ENCODE measurements at regions not wholly inside any gene's neighbourhood (a gene's known extent, or its start where the extent isn't known, plus 50 kb on each side); places are given as distances from the start of the nearest gene placed in this dataset.
"Not testable (repeated sequence)": the region's sequence is repeated elsewhere in the genome, so short reads cannot be mapped to it uniquely, and the experiment has no call there.

GRCh38 chr5:112552216-112552615 lies 133.1 kb upstream of the EPB41L4A start:
- H3K4me3 ChIP-seq (ENCODE audit: low read length), result no peak overlapping the region
- H3K9me3 ChIP-seq (ENCODE audit: control insufficient read depth, insufficient read depth, low read length), result no peaks in the 10 kb centered on the region
- H3K4me1 ChIP-seq (ENCODE audit: control insufficient read depth, insufficient read depth, low read length), result no peaks in the 10 kb centered on the region
- WGBS (ENCODE audit: insufficient coverage, insufficient read length), result no CpG with 5 or more reads among the region's 9 CpGs
- DNase-seq (ENCODE audit: low read depth, low spot score), result no peak
- H3K27me3 ChIP-seq (ENCODE audit: control insufficient read depth, insufficient read depth, low read length), result no peaks in the 10 kb centered on the region
- H3K27ac ChIP-seq (ENCODE audit: low read length), result no peak overlapping the region
- H3K36me3 ChIP-seq (ENCODE audit: control insufficient read depth, insufficient read depth, low read length), result no peaks in the 10 kb centered on the region

GRCh38 chr5:112552791-112553190 lies 133.7 kb upstream of the EPB41L4A start:
- Histone ChIP-seq H3K4me3 (ENCODE audit: low read length) (no peak overlapping the region), H3K27ac (ENCODE audit: low read length) (no peak overlapping the region), H3K27me3 (ENCODE audit: control insufficient read depth, insufficient read depth, low read length) (no peaks in the 10 kb centered on the region), H3K9me3 (ENCODE audit: control insufficient read depth, insufficient read depth, low read length) (no peaks in the 10 kb centered on the region), H3K36me3 (ENCODE audit: control insufficient read depth, insufficient read depth, low read length) (no peaks in the 10 kb centered on the region), H3K4me1 (ENCODE audit: control insufficient read depth, insufficient read depth, low read length) (no peaks in the 10 kb centered on the region)
- no peak for DNase-seq (ENCODE audit: low read depth, low spot score)
- WGBS (ENCODE audit: insufficient coverage, insufficient read length), result no CpG with 5 or more reads among the region's 4 CpGs

GRCh38 chr5:112554101-112554977 lies 135.3 kb upstream of the EPB41L4A start:
- DNase-seq (ENCODE audit: low read depth, low spot score), result no peak
- WGBS (ENCODE audit: insufficient coverage, insufficient read length), result no CpG with 5 or more reads among the region's 13 CpGs
- Histone ChIP-seq H3K36me3 (ENCODE audit: control insufficient read depth, insufficient read depth, low read length) (no peaks in the 10 kb centered on the region), H3K4me3 (ENCODE audit: low read length) (no peak overlapping the region), H3K27me3 (ENCODE audit: control insufficient read depth, insufficient read depth, low read length) (no peaks in the 10 kb centered on the region), H3K4me1 (ENCODE audit: control insufficient read depth, insufficient read depth, low read length) (no peaks in the 10 kb centered on the region), H3K9me3 (ENCODE audit: control insufficient read depth, insufficient read depth, low read length) (no peaks in the 10 kb centered on the region), H3K27ac (ENCODE audit: low read length) (no peak overlapping the region)

- Histone ChIP-seq H3K4me1 (ENCODE audit: control insufficient read depth, insufficient read depth, low read length) (no peaks in the 10 kb centered on the region), H3K36me3 (ENCODE audit: control insufficient read depth, insufficient read depth, low read length) (no peaks in the 10 kb centered on the region), H3K9me3 (ENCODE audit: control insufficient read depth, insufficient read depth, low read length) (no peaks in the 10 kb centered on the region), H3K4me3 (ENCODE audit: low read length) (no peak overlapping the region), H3K27ac (ENCODE audit: low read length) (no peak overlapping the region), H3K27me3 (ENCODE audit: control insufficient read depth, insufficient read depth, low read length) (no peaks in the 10 kb centered on the region)
- DNase-seq (ENCODE audit: low read depth, low spot score), result no peak
- no CpG with 5 or more reads among the region's 2 CpGs for WGBS (ENCODE audit: insufficient coverage, insufficient read length)
These were observed 136.1 kb upstream of the EPB41L4A start for GRCh38 chr5:112555197-112555596.

GRCh38 chr5:112555691-112556090 lies 136.6 kb upstream of the EPB41L4A start:
- DNase-seq (ENCODE audit: low read depth, low spot score), result no peak
- Histone ChIP-seq H3K4me3 (ENCODE audit: low read length) (no peak overlapping the region), H3K4me1 (ENCODE audit: control insufficient read depth, insufficient read depth, low read length) (no peaks in the 10 kb centered on the region), H3K27ac (ENCODE audit: low read length) (no peak overlapping the region), H3K27me3 (ENCODE audit: control insufficient read depth, insufficient read depth, low read length) (no peaks in the 10 kb centered on the region), H3K36me3 (ENCODE audit: control insufficient read depth, insufficient read depth, low read length) (no peaks in the 10 kb centered on the region), H3K9me3 (ENCODE audit: control insufficient read depth, insufficient read depth, low read length) (no peaks in the 10 kb centered on the region)
- no CpG with 5 or more reads among the region's 3 CpGs for WGBS (ENCODE audit: insufficient coverage, insufficient read length)

- H3K27ac ChIP-seq (ENCODE audit: low read length); H3K36me3 ChIP-seq (ENCODE audit: control insufficient read depth, insufficient read depth, low read length); H3K27me3 ChIP-seq (ENCODE audit: control insufficient read depth, insufficient read depth, low read length); H3K9me3 ChIP-seq (ENCODE audit: control insufficient read depth, insufficient read depth, low read length); DNase-seq (ENCODE audit: low read depth, low spot score); H3K4me1 ChIP-seq (ENCODE audit: control insufficient read depth, insufficient read depth, low read length); H3K4me3 ChIP-seq (ENCODE audit: low read length): not testable (repeated sequence)
- no CpG with 5 or more reads among the region's 2 CpGs for WGBS (ENCODE audit: insufficient coverage, insufficient read length)
These were observed 140.4 kb upstream of the EPB41L4A start for GRCh38 chr5:112559501-112559900.

- peaks cover 3% of the 10 kb centered on the region for H3K9me3 ChIP-seq (ENCODE audit: control insufficient read depth, insufficient read depth, low read length)
- H3K36me3 ChIP-seq (ENCODE audit: control insufficient read depth, insufficient read depth, low read length), result no peaks in the 10 kb centered on the region
- WGBS (ENCODE audit: insufficient coverage, insufficient read length), result no CpG with 5 or more reads among the region's 2 CpGs
- DNase-seq (ENCODE audit: low read depth, low spot score), result no peak
- H3K4me3 ChIP-seq (ENCODE audit: low read length), result no peak overlapping the region
- no peaks in the 10 kb centered on the region for H3K27me3 ChIP-seq (ENCODE audit: control insufficient read depth, insufficient read depth, low read length)
- no peaks in the 10 kb centered on the region for H3K4me1 ChIP-seq (ENCODE audit: control insufficient read depth, insufficient read depth, low read length)
- no peak overlapping the region for H3K27ac ChIP-seq (ENCODE audit: low read length)
These were observed 141.3 kb upstream of the EPB41L4A start for GRCh38 chr5:112560371-112560770.

GRCh38 chr5:112563169-112563826 lies 144.2 kb upstream of the EPB41L4A start:
- H3K9me3 ChIP-seq (ENCODE audit: control insufficient read depth, insufficient read depth, low read length), result peaks cover 3% of the 10 kb centered on the region

GRCh38 chr5:112566251-112566650 lies 147.2 kb upstream of the EPB41L4A start:
- no peak overlapping the region for H3K27ac ChIP-seq (ENCODE audit: low read length)
- no peaks in the 10 kb centered on the region for H3K36me3 ChIP-seq (ENCODE audit: control insufficient read depth, insufficient read depth, low read length)
- H3K4me3 ChIP-seq (ENCODE audit: low read length), result no peak overlapping the region
- peaks cover 3% of the 10 kb centered on the region for H3K9me3 ChIP-seq (ENCODE audit: control insufficient read depth, insufficient read depth, low read length)
- H3K4me1 ChIP-seq (ENCODE audit: control insufficient read depth, insufficient read depth, low read length), result no peaks in the 10 kb centered on the region
- no CpG with 5 or more reads among the region's 1 CpG for WGBS (ENCODE audit: insufficient coverage, insufficient read length)
- no peaks in the 10 kb centered on the region for H3K27me3 ChIP-seq (ENCODE audit: control insufficient read depth, insufficient read depth, low read length)
- no peak for DNase-seq (ENCODE audit: low read depth, low spot score)

More at GRCh38 chr5:112563169-112563826, 144.2 kb upstream of the EPB41L4A start:
- no peak for DNase-seq (ENCODE audit: low read depth, low spot score)
- H3K4me3 ChIP-seq (ENCODE audit: low read length), result no peak overlapping the region
- no peaks in the 10 kb centered on the region for H3K4me1 ChIP-seq (ENCODE audit: control insufficient read depth, insufficient read depth, low read length)
- H3K27ac ChIP-seq (ENCODE audit: low read length), result no peak overlapping the region
- no peaks in the 10 kb centered on the region for H3K36me3 ChIP-seq (ENCODE audit: control insufficient read depth, insufficient read depth, low read length)
- no peaks in the 10 kb centered on the region for H3K27me3 ChIP-seq (ENCODE audit: control insufficient read depth, insufficient read depth, low read length)
- WGBS (ENCODE audit: insufficient coverage, insufficient read length), result no CpG with 5 or more reads among the region's 5 CpGs

GRCh38 chr5:112569596-112569995 lies 150.5 kb upstream of the EPB41L4A start:
- no peaks in the 10 kb centered on the region for H3K9me3 ChIP-seq (ENCODE audit: control insufficient read depth, insufficient read depth, low read length)
- no peaks in the 10 kb centered on the region for H3K4me1 ChIP-seq (ENCODE audit: control insufficient read depth, insufficient read depth, low read length)
- H3K27ac ChIP-seq (ENCODE audit: low read length), result no peak overlapping the region
- DNase-seq (ENCODE audit: low read depth, low spot score), result no peak
- H3K27me3 ChIP-seq (ENCODE audit: control insufficient read depth, insufficient read depth, low read length), result no peaks in the 10 kb centered on the region
- H3K4me3 ChIP-seq (ENCODE audit: low read length), result no peak overlapping the region
- H3K36me3 ChIP-seq (ENCODE audit: control insufficient read depth, insufficient read depth, low read length), result no peaks in the 10 kb centered on the region
